AG08395 (cell line): ENCODE measurements at regions not wholly inside any gene's neighbourhood (a gene's known extent, or its start where the extent isn't known, plus 50 kb on each side); places are given as distances from the start of the nearest gene placed in this dataset.
A peak's percentile ranks its signal among the peaks of the same experiment; 100 is the strongest.
"Not testable (repeated sequence)": the region's sequence is repeated elsewhere in the genome, so short reads cannot be mapped to it uniquely, and the experiment has no call there.

Source experiments
- DNase-seq: peaks from one replicate; pipeline ENCODE4 v3.0.0; 2012; ENCODE audit warnings: mixed read lengths, low spot score

- no peak for DNase-seq
These were observed 135.0 kb upstream of the ZNF536 start for GRCh38 chr19:30237140-30237539.

- no peak for DNase-seq
These were observed 131.1 kb upstream of the ZNF536 start for GRCh38 chr19:30240904-30241695.

GRCh38 chr19:30244533-30244932 lies 127.7 kb upstream of the ZNF536 start:
- DNase-seq = no peak

GRCh38 chr19:30245401-30246039 lies 126.7 kb upstream of the ZNF536 start:
- no peak for DNase-seq

- peak; percentile 74 for DNase-seq
These were observed 122.3 kb upstream of the ZNF536 start for GRCh38 chr19:30249911-30250310.

- no peak for DNase-seq
These were observed 120.0 kb upstream of the ZNF536 start for GRCh38 chr19:30252214-30252613.

- peak; percentile 91 for DNase-seq
These were observed 118.6 kb upstream of the ZNF536 start for GRCh38 chr19:30253581-30253996.

GRCh38 chr19:30254158-30254557 lies 118.0 kb upstream of the ZNF536 start:
- no peak for DNase-seq

- no peak for DNase-seq
These were observed 117.4 kb upstream of the ZNF536 start for GRCh38 chr19:30254789-30255188.

GRCh38 chr19:30255791-30256495 lies 116.2 kb upstream of the ZNF536 start:
- DNase-seq = peak; percentile 35

GRCh38 chr19:30256496-30256850 lies 115.7 kb upstream of the ZNF536 start:
- no peak for DNase-seq

- DNase-seq = no peak
These were observed 108.3 kb upstream of the ZNF536 start for GRCh38 chr19:30263830-30264381.

- DNase-seq = not testable (repeated sequence)
These were observed 106.3 kb upstream of the ZNF536 start for GRCh38 chr19:30265918-30266317.

- no peak for DNase-seq
These were observed 105.5 kb upstream of the ZNF536 start for GRCh38 chr19:30266687-30267086.

- no peak for DNase-seq
These were observed 104.9 kb upstream of the ZNF536 start for GRCh38 chr19:30267332-30267731.

- no peak for DNase-seq
These were observed 103.6 kb upstream of the ZNF536 start for GRCh38 chr19:30268601-30269000.

GRCh38 chr19:30269638-30270037 lies 102.5 kb upstream of the ZNF536 start:
- DNase-seq = no peak

GRCh38 chr19:30271816-30272215 lies 100.4 kb upstream of the ZNF536 start:
- DNase-seq = no peak

GRCh38 chr19:30272554-30272953 lies 99.6 kb upstream of the ZNF536 start:
- no peak for DNase-seq

- DNase-seq = no peak
These were observed 99.0 kb upstream of the ZNF536 start for GRCh38 chr19:30273184-30273583.

GRCh38 chr19:30274987-30275386 lies 97.2 kb upstream of the ZNF536 start:
- no peak for DNase-seq

- no peak for DNase-seq
These were observed 95.9 kb upstream of the ZNF536 start for GRCh38 chr19:30276011-30276882.
